CD4-positive, alpha-beta T cell (primary cell): ENCODE measurements at regions not wholly inside any gene's neighbourhood (a gene's known extent, or its start where the extent isn't known, plus 50 kb on each side); places are given as distances from the start of the nearest gene placed in this dataset.

Experiments
- ATAC-seq: fragments of 200-7000 bp; cut with Tn5 transposase; one replicate; pipeline ENCODE4 v1.10.0; 2022; ENCODE audit warnings: mild to moderate bottlenecking; ENCODE audit not compliant: poor library complexity
- CTCF ChIA-PET: fragments of 350-600 bp; sonication (Branson Sonifier 250); formaldehyde crosslinking; loops from one replicate; lab custom pipeline; 2021; ENCODE audit warnings: antibody characterized with exemption, inconsistent platforms; lab: Charles Lee
- POLR2A ChIA-PET: fragments of 350-600 bp; sonication (Branson Sonifier 250); formaldehyde crosslinking; loops from one replicate; lab custom pipeline; 2021; ENCODE audit warnings: antibody characterized with exemption, inconsistent platforms; lab: Charles Lee
- DNase-seq, 14 experiments: peaks; one replicate each; pipeline ENCODE4 v3.0.0-alpha.2; 2013 to 2020; ENCODE audit warnings: mixed read lengths in 2 of 14
- H3K27ac ChIP-seq, 2 donors: one replicate each; pipeline versions ENCODE4 v1.5.1 to v1.7.0; 2013; ENCODE audit warnings: low read length in 2 of 2, low read depth in 1 of 2, mild to moderate bottlenecking in 1 of 2
- H3K27me3 ChIP-seq, 2 experiments: 1 replicate in 1 of 2; 2 replicates in 1 of 2; pipeline versions ENCODE4 v1.6.1 to v1.7.0; 2013; ENCODE audit warnings: low read length in 2 of 2, control low read depth in 1 of 2, mild to moderate bottlenecking in 1 of 2, moderate library complexity in 1 of 2; ENCODE audit not compliant: insufficient read depth in 2 of 2, control insufficient read depth in 1 of 2
- H3K36me3 ChIP-seq: one replicate; pipeline ENCODE4 v1.6.1; 2013; ENCODE audit warnings: low read length, control low read depth; ENCODE audit not compliant: insufficient read depth
- H3K4me1 ChIP-seq: one replicate; pipeline ENCODE4 v1.6.1; 2013; ENCODE audit warnings: low read length, control low read depth; ENCODE audit not compliant: insufficient read depth
- H3K4me3 ChIP-seq: one replicate; pipeline ENCODE4 v1.5.1; 2013; ENCODE audit warnings: mild to moderate bottlenecking, low read length, moderate library complexity
- H3K9me3 ChIP-seq, 2 experiments: 1 replicate in 1 of 2; 2 replicates in 1 of 2; pipeline versions ENCODE4 v1.6.1 to v1.7.0; 2013; ENCODE audit warnings: low read length in 2 of 2, mild to moderate bottlenecking in 2 of 2, control low read depth in 1 of 2, moderate library complexity in 1 of 2; ENCODE audit not compliant: control insufficient read depth in 1 of 2, insufficient read depth in 1 of 2
- H3K27ac Mint-ChIP-seq: one replicate; pipeline ENCODE4 v1.8.0; 2020; ENCODE audit warnings: mixed read lengths
- H3K27me3 Mint-ChIP-seq: one replicate; pipeline ENCODE4 v1.8.0; 2021; ENCODE audit warnings: mixed read lengths
- H3K36me3 Mint-ChIP-seq: one replicate; pipeline ENCODE4 v1.8.0; 2021; ENCODE audit warnings: low read depth, mixed read lengths
- H3K4me1 Mint-ChIP-seq: one replicate; pipeline ENCODE4 v1.8.0; 2021; ENCODE audit warnings: low read depth, mixed read lengths
- H3K4me3 Mint-ChIP-seq: one replicate; pipeline ENCODE4 v1.8.0; 2020; ENCODE audit warnings: mild to moderate bottlenecking, mixed read lengths
- H3K9me3 Mint-ChIP-seq: one replicate; pipeline ENCODE4 v1.8.0; 2020; ENCODE audit warnings: mixed read lengths
- intact Hi-C, 2 experiments: fragments of 100-400 bp; cut with DNase I in 1 of 2; cut with micrococcal nuclease in 1 of 2; formaldehyde crosslinking; loops; one replicate each; pipeline versions ENCODE4 v1.15.1 to v1.9.0; 2023 to 2025; cut with DNase I, micrococcal nuclease
- TF ChIP-seq, protein P1 (sequence below): fragments of 200-600 bp; IDR thresholded peaks from one replicate; pipeline ENCODE4 v1.8.0; 2022; ENCODE audit warnings: antibody characterized with exemption, mild to moderate bottlenecking

DNA sequence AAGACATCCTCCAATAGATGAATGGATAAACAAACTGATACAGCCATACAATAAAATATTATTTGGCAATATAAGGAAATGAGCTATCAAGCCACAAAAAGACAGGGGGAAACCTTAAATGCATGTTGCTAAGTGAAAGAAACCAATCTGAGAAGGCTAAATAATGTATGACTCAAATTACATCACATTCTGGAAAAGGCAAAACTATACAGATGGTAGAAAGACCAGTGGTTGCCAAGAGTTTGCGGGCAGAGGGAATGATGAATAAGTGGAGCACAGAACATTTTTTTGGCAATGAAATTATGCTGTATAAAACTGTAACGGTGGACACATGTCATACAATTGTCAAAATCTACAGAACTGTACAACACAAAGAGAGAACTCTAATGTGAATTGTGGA lies 63.3 kb downstream of the CSF2 start:
- H3K4me3 Mint-ChIP-seq = no peak overlapping the region
- no peaks in the 10 kb centered on the region for H3K9me3 ChIP-seq
- intact Hi-C loops = no loop called here
- TF ChIP-seq, protein P1, sequence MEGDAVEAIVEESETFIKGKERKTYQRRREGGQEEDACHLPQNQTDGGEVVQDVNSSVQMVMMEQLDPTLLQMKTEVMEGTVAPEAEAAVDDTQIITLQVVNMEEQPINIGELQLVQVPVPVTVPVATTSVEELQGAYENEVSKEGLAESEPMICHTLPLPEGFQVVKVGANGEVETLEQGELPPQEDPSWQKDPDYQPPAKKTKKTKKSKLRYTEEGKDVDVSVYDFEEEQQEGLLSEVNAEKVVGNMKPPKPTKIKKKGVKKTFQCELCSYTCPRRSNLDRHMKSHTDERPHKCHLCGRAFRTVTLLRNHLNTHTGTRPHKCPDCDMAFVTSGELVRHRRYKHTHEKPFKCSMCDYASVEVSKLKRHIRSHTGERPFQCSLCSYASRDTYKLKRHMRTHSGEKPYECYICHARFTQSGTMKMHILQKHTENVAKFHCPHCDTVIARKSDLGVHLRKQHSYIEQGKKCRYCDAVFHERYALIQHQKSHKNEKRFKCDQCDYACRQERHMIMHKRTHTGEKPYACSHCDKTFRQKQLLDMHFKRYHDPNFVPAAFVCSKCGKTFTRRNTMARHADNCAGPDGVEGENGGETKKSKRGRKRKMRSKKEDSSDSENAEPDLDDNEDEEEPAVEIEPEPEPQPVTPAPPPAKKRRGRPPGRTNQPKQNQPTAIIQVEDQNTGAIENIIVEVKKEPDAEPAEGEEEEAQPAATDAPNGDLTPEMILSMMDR = no peak
- no peak for DNase-seq
- no peak for ATAC-seq
- H3K4me3 ChIP-seq = no peak overlapping the region
- no peaks in the 10 kb centered on the region for H3K36me3 Mint-ChIP-seq
- no peak overlapping the region for H3K27ac ChIP-seq
- ChIA-PET CTCF (no interaction called here), POLR2A (no interaction called here)
- no peaks in the 10 kb centered on the region for H3K4me1 Mint-ChIP-seq
- no peaks in the 10 kb centered on the region for H3K27me3 ChIP-seq
- H3K27ac Mint-ChIP-seq = no peak overlapping the region
- H3K9me3 Mint-ChIP-seq = peaks cover 7% of the 10 kb centered on the region
- peaks cover 2% of the 10 kb centered on the region for H3K4me1 ChIP-seq
- H3K27me3 Mint-ChIP-seq = peaks cover 39% of the 10 kb centered on the region
- H3K36me3 ChIP-seq = no peaks in the 10 kb centered on the region

- H3K27me3 Mint-ChIP-seq = peaks cover 39% of the 10 kb centered on the region
- DNase-seq (no peak), ATAC-seq (no peak)
- no peak overlapping the region for H3K4me3 Mint-ChIP-seq
- CTCF ChIA-PET = no interaction called here
- TF ChIP-seq, protein P1 = no peak
- peaks cover 2% of the 10 kb centered on the region for H3K4me1 ChIP-seq
- H3K27me3 ChIP-seq = no peaks in the 10 kb centered on the region
- H3K27ac Mint-ChIP-seq = no peak overlapping the region
- POLR2A ChIA-PET = no interaction called here
- H3K9me3 Mint-ChIP-seq = peaks cover 14% of the 10 kb centered on the region
- no peaks in the 10 kb centered on the region for H3K36me3 ChIP-seq
- no peaks in the 10 kb centered on the region for H3K4me1 Mint-ChIP-seq
- H3K4me3 ChIP-seq = no peak overlapping the region
- H3K36me3 Mint-ChIP-seq = no peaks in the 10 kb centered on the region
- intact Hi-C loops = no loop called here
- H3K27ac ChIP-seq = no peak overlapping the region
- peaks cover 0 to 4% of the 10 kb centered on the region in 2 experiments for H3K9me3 ChIP-seq
Measured at GRCh38 chr5:132138260-132138659, 64.7 kb downstream of the CSF2 start.
